Stimulated activated naive B cell treated with anti-CD40 and anti-IgM and Interleukin-4, amounts not matched to agents 10 μg/mL and 1 μg/mL and 100 μg/mL, for 72 hours (primary cell): ENCODE measurements at regions not wholly inside any gene's neighbourhood (a gene's known extent, or its start where the extent isn't known, plus 50 kb on each side); places are given as distances from the start of the nearest gene placed in this dataset.
"Not testable (repeated sequence)": the region's sequence is repeated elsewhere in the genome, so short reads cannot be mapped to it uniquely, and the experiment has no call there.

Experiments
- ATAC-seq, 2 donors: fragments of 150-1000 bp; cut with Tn5 transposase; replicated peaks; 2 replicates each; pipeline ENCODE4 v1.10.0; 2021; ENCODE audit warnings: moderate library complexity in 1 of 2
- DNase-seq: peaks from one replicate; pipeline ENCODE4 v3.0.0; 2021
- H3K27ac Mint-ChIP-seq: one replicate; pipeline ENCODE4 v1.8.0; 2022; ENCODE audit warnings: mild to moderate bottlenecking, mixed read lengths
- H3K27me3 Mint-ChIP-seq, 2 donors: one replicate each; pipeline ENCODE4 v1.8.0; 2022; ENCODE audit warnings: mixed read lengths in 2 of 2
- H3K36me3 Mint-ChIP-seq, 2 donors: one replicate each; pipeline ENCODE4 v1.8.0; 2022; ENCODE audit warnings: mixed read lengths in 2 of 2, mild to moderate bottlenecking in 1 of 2
- H3K4me1 Mint-ChIP-seq, 2 donors: one replicate each; pipeline ENCODE4 v1.8.0; 2022; ENCODE audit warnings: mixed read lengths in 2 of 2, mild to moderate bottlenecking in 1 of 2
- H3K4me3 Mint-ChIP-seq, 2 donors: one replicate each; pipeline ENCODE4 v1.8.0; 2022; ENCODE audit warnings: mild to moderate bottlenecking in 2 of 2, mixed read lengths in 2 of 2, moderate library complexity in 1 of 2
- H3K9me3 Mint-ChIP-seq, 2 donors: one replicate each; pipeline ENCODE4 v1.8.0; 2022; ENCODE audit warnings: mixed read lengths in 2 of 2, mild to moderate bottlenecking in 1 of 2

DNA sequence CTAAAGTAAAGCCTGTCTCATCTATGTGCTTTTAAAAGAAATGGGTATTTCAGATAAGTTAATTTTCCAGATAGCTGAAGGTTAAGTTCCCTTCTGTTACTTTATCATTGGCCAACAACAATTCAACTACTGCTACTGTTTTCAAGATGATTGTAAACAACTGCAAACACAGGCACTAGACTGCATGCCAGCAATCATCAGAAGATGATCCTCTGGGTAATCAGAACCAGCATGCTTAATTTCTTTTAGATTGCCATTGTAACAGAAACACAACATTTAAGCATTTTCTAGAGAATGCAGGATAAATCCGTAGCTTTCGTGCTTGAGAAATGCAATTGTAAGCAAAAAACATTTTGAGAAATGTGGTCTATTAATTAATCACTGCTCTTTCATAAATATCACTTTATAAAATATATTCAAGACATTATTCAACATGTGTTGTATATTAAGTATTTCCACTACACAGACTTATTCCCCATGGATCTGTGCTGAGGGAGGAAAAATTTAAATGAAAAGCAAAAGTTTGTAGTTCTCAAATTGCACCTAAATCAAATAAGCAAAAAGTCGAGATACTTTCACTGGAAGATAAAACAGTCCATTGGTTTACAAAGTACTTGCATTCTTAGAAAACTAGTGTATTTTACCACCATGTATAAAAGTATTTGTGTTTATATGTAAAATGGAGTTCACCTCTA lies 133.7 kb downstream of the ATL2 start:
- Mint-ChIP-seq H3K27ac (no peak overlapping the region), H3K27me3 (peaks cover 0 to 5% of the 10 kb centered on the region in 2 donors), H3K4me1 (no peaks in the 10 kb centered on the region), H3K36me3 (no peaks in the 10 kb centered on the region), H3K9me3 (no peaks in the 10 kb centered on the region), H3K4me3 (no peak overlapping the region)
- DNase-seq: no peak
- no peak for ATAC-seq

DNA sequence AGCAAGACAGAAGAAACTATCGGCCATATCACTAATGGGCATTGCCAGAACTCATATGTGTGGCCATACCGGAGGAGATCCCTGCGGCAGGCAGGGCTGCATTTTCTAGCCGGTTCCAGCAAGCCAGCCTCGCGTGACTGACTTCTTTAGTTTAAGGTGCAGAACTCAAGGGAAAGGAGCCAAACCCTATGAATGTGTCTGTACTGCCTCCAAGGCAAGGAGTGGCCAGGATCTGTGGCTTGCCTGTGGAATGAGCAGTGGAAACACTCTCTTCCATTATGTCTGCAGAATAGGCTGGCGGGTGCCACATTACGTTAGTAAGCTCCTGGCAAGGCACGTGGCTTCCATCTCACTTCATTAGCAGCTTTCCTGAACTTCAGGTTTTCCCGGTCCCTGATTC lies 137.6 kb downstream of the ATL2 start:
- Mint-ChIP-seq H3K4me1 (no peaks in the 10 kb centered on the region), H3K27me3 (peaks cover 5 to 10% of the 10 kb centered on the region in 2 donors)
- DNase-seq: no peak

DNA sequence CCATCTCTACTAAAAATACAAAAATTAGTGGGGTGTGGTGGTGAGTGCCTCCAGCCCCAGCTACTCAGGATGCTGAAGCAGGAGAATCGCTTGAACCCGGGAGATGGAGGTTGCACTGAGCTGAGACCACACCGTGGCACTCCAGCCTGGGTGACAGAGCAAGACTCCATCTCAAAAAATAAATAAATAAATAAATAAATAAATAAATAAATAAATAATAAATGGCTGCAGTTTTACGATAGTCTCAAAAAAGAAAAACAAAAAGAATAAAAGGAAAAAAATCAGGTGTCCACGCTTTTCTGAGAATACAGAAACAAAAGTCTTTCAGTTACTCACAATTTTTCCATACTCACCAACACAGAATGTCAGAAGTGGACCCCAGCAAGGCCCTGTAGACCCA lies 138.4 kb downstream of the ATL2 start:
- not testable (repeated sequence) for H3K27ac Mint-ChIP-seq, DNase-seq, H3K9me3 Mint-ChIP-seq, H3K36me3 Mint-ChIP-seq, H3K4me3 Mint-ChIP-seq, H3K4me1 Mint-ChIP-seq, ATAC-seq
- H3K27me3 Mint-ChIP-seq: peaks cover 13 to 18% of the 10 kb centered on the region in 2 donors

More for the DNA sequence above, 137.6 kb downstream of the ATL2 start:
- H3K36me3 Mint-ChIP-seq: no peaks in the 10 kb centered on the region
- no peak overlapping the region for H3K27ac Mint-ChIP-seq
- H3K4me3 Mint-ChIP-seq: no peak overlapping the region
- no peak for ATAC-seq
- peaks cover under 1 to 2% of the 10 kb centered on the region in 2 donors for H3K9me3 Mint-ChIP-seq

DNA sequence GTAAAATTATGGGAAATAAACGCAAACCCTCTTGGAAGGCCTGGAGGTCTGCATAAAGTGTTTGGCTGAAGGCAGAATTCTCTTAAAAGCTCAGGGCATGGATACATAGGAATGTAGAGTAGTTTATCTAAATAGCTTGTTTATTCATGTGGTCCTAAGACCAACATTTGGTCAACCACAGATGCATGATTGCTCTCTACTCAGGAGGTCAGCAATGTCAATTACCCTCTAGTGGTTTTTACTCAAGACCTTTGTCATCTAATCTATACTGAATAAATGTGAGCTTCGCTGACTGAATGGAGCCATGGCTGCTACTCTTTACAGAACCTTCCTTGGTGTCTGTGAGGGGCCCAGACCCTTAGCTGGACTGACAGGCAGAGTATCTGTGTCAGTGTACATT lies 139.8 kb downstream of the ATL2 start:
- no peaks in the 10 kb centered on the region for H3K36me3 Mint-ChIP-seq
- DNase-seq (no peak), ATAC-seq (no peak)
- no peak overlapping the region for H3K27ac Mint-ChIP-seq
- peaks cover 14 to 21% of the 10 kb centered on the region in 2 donors for H3K27me3 Mint-ChIP-seq
- no peak overlapping the region for H3K4me3 Mint-ChIP-seq
- peaks cover 2 to 4% of the 10 kb centered on the region in 2 donors for H3K9me3 Mint-ChIP-seq
- H3K4me1 Mint-ChIP-seq: no peaks in the 10 kb centered on the region

DNA sequence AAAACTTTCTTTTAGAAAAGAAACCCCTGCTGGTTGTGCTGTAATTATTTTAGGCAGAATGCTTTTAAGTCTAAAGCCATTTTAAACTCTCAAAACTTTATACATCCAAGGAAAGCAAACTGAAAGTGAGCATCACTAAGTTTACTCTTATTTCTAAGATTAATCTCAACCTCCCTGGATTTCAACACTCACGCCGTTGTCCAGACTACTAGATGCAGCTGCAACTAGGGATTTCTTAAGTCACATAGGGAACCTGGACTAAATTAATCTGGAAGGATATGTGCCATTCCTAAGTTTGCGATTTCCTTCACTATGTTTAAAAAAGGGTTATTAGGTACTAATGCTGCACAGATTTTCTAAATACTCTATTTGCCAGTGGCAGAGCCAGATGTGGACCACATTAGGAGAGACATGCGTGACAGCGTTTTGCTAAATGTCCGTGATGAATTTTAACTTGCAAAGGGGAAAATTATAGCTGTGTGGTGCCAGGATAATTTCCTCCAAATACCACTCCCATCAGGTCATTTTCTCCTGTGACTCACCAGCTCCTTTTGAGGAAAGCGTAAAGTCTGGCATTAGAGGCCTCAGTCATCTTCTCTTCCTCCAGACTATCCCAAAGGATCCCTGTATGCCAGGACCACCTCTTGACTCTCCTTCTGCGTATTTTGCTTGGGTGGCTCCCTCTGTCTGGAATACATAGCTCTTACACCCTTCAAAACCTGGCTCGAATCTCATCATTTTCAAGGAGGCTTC lies 143.7 kb downstream of the ATL2 start:
- H3K4me1 Mint-ChIP-seq: peaks cover 0 to 1% of the 10 kb centered on the region in 2 donors

DNA sequence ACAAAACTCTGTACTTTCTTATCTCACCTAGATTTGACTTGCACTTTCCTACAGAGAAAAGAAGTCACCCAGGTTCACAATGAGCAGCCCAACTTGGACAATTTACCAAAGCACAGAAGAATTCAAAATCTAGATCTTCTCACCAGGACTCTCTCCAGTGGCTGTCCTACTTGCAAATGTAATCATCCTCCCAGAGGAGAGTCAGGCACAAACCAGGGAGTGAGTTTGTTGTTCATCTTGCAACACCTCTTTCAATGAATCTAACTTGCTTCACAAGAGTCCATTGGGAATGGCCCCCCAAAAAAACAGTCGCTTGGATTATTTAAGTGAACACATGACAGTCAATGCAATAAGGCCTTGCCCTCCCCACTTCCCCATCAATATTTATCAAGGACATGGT lies 144.6 kb downstream of the ATL2 start:
- Mint-ChIP-seq H3K27me3 (peaks cover 25 to 29% of the 10 kb centered on the region in 2 donors), H3K9me3 (peaks cover 4% of the 10 kb centered on the region in 2 donors), H3K36me3 (no peaks in the 10 kb centered on the region), H3K4me1 (peaks cover 0 to 1% of the 10 kb centered on the region in 2 donors), H3K27ac (no peak overlapping the region), H3K4me3 (no peak overlapping the region)
- DNase-seq (no peak), ATAC-seq (no peak)

More for the DNA sequence above, 143.7 kb downstream of the ATL2 start:
- DNase-seq (no peak), ATAC-seq (no peak)
- no peak overlapping the region for H3K27ac Mint-ChIP-seq
- peaks cover 25 to 28% of the 10 kb centered on the region in 2 donors for H3K27me3 Mint-ChIP-seq
- H3K9me3 Mint-ChIP-seq: peaks cover 4% of the 10 kb centered on the region in 2 donors
- H3K36me3 Mint-ChIP-seq: no peaks in the 10 kb centered on the region
- H3K4me3 Mint-ChIP-seq: no peak overlapping the region

DNA sequence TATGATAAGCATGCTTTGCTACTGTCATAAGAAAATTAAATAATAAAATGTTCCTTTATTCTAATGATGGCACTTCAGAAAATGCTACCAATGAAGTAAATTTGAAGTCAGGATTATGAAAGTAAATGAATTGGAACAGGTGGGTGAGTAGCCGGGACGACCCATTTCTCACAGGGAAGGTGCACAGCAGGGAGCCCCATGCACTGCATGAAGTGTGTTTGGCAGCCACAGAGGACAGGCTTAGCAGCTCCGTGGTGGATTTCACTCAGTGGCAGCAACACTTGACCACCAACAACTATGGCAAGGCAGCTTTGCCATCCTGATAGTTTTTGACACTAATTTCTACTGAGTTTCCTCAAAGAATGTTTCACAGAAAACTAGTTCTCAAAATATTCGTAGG lies 146.3 kb downstream of the ATL2 start:
- ATAC-seq (no peak), DNase-seq (no peak)
- Mint-ChIP-seq H3K27ac (no peak overlapping the region), H3K36me3 (no peaks in the 10 kb centered on the region), H3K27me3 (peaks cover 28 to 39% of the 10 kb centered on the region in 2 donors), H3K4me1 (peaks cover 0 to 1% of the 10 kb centered on the region in 2 donors), H3K4me3 (no peak overlapping the region), H3K9me3 (peaks cover 4% of the 10 kb centered on the region in 2 donors)

DNA sequence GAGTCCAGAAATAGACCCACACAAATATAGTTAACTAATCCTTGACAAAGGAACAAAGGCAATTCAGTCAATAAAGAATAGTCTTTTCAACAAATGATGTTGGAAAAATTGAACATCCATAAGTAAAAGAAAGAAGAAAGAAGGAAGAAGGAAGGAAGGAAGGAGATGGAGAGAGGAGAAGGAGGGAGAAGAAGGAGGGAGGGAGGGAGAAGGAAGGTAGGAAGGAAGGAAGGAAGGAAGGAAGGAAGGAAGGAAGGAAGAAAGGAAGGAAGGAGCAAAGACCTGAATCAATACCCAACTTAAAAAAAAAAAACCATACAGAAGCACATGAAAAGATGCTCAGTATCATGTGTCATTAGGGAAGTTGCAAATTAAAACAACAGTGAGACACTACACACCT lies 148.3 kb downstream of the ATL2 start:
- H3K4me1 Mint-ChIP-seq: peaks cover 0 to 1% of the 10 kb centered on the region in 2 donors
- H3K36me3 Mint-ChIP-seq: no peaks in the 10 kb centered on the region
- H3K9me3 Mint-ChIP-seq: peaks cover 0 to 2% of the 10 kb centered on the region in 2 donors
- no peak overlapping the region for H3K27ac Mint-ChIP-seq
- DNase-seq (no peak), ATAC-seq (no peak)
- no peak overlapping the region for H3K4me3 Mint-ChIP-seq
- peaks cover 32 to 42% of the 10 kb centered on the region in 2 donors for H3K27me3 Mint-ChIP-seq

DNA sequence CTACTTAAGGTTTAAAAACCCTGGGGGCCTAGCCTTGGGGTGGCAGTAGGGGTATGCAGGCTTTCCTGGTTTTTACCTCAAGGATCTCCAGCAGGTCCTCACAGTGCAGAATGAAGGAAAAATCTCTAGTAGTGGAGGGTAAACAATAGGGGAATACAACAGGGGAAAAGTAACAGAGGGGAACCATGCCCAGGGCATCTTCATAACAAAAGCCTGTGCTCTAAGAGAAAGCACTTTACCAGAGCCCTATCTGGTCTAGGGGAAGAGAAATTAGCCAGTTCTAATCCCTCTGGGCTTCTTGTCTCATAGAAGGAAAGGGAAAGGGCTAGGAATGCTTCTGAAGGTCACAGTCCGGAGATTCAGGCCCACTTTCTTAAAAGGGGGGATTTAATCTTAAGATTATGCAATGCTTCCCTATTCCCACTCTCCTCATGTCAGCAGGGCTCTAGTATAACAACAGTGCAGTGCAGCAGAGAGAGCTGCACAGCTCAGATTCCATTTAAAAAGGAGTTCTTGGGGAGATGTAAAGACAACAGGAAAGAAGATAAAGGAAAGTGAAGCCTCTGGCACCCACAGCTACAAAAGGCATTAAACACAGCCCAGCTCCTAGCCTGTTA lies 149.0 kb upstream of the CYP1B1 start:
- no peak overlapping the region for H3K27ac Mint-ChIP-seq
- no peak for DNase-seq
- peaks cover 35 to 40% of the 10 kb centered on the region in 2 donors for H3K27me3 Mint-ChIP-seq
- no peaks in the 10 kb centered on the region for H3K4me1 Mint-ChIP-seq
- no peaks in the 10 kb centered on the region for H3K36me3 Mint-ChIP-seq
- peaks cover 0 to 2% of the 10 kb centered on the region in 2 donors for H3K9me3 Mint-ChIP-seq
- H3K4me3 Mint-ChIP-seq: no peak overlapping the region
- ATAC-seq: no peak

DNA sequence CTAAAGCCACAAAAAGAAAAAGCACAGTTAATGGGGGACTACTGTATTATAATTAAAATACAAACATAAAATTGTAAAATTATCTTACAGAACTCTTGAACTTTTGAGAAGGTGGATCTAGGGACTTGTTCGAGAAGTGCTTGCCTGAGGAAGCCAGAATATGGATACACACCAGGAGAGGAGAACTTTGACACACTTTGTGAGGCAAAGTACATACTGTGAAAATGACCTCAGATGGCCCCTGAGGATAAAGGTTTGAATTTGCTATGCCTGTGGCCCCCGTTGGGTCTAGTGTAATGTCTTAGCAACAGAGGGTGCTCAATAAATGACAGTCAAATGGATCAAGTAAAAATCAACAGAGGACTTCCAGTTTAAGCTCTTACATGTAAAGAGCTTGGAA lies 148.2 kb upstream of the CYP1B1 start:
- Mint-ChIP-seq H3K9me3 (peaks cover under 1 to 2% of the 10 kb centered on the region in 2 donors), H3K36me3 (no peaks in the 10 kb centered on the region)

DNA sequence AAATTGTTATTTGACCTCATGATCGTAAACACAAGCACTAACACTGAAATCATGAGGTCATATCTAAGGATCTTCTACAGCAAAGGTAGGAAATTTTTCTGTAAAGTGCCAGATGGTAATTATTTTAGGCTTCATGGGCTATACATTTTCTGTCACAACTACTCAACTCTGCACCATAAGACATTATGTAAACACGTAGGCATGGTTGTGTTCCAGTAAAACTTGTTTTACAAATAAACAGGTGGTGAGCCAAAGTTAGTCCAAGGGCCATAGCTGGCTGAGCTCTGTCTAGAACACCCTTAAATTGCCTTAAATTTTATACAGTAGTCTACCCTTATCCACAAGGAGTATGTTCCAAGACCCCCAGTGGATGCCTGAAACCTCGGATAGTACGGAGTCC lies 147.3 kb upstream of the CYP1B1 start:
- ATAC-seq: no peak
- DNase-seq: no peak
- Mint-ChIP-seq H3K4me1 (no peaks in the 10 kb centered on the region), H3K9me3 (peaks cover 2 to 3% of the 10 kb centered on the region in 2 donors), H3K27me3 (peaks cover 36 to 44% of the 10 kb centered on the region in 2 donors), H3K27ac (no peak overlapping the region), H3K4me3 (no peak overlapping the region), H3K36me3 (no peaks in the 10 kb centered on the region)

More for the DNA sequence above, 148.2 kb upstream of the CYP1B1 start:
- DNase-seq (no peak), ATAC-seq (no peak)
- Mint-ChIP-seq H3K4me3 (no peak overlapping the region), H3K4me1 (no peaks in the 10 kb centered on the region), H3K27ac (no peak overlapping the region), H3K27me3 (peaks cover 37 to 41% of the 10 kb centered on the region in 2 donors)

DNA sequence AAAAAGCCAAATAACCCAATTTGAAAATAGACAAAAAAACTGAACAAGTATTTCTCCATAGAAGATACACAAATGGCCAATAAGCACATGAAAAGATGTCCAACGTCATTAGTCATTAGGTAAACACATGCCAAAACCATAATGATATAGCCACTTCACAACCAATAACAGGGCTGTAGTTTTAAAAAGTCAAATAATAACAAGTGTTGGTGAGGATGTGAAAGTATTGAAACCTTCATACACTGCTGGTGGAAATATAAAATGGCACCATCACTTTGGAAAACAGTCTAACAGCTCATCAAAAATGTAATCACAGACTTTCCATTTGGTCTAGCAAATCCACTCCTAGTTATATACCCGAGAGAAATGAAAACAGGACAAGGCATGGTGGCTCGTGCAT lies 144.2 kb upstream of the CYP1B1 start:
- Mint-ChIP-seq H3K4me1 (no peaks in the 10 kb centered on the region), H3K27ac (no peak overlapping the region), H3K4me3 (no peak overlapping the region), H3K9me3 (peaks cover 2 to 3% of the 10 kb centered on the region in 2 donors), H3K27me3 (peaks cover 46 to 50% of the 10 kb centered on the region in 2 donors), H3K36me3 (no peaks in the 10 kb centered on the region)
- DNase-seq (no peak), ATAC-seq (no peak)

DNA sequence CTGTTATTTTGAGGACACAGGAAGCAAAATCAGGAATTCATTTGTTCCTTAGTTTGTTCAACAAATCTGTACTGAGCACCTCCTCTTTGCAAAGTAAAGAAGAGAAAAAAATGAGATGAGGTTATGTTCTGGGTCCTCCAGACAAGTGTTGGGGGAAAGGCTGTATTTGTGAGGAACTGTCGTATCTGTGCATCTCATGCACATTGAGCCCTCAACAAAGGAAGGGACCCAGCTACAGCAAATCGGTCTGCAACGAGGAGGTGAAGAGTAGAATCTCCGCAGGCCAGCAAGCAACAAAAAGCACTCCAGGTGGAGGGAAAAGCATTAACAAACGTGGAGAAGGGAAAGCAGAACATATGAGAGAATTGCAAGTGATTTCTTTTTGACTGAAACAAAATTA lies 143.0 kb upstream of the CYP1B1 start:
- Mint-ChIP-seq H3K27me3 (peaks cover 36 to 39% of the 10 kb centered on the region in 2 donors), H3K27ac (no peak overlapping the region), H3K4me3 (no peak overlapping the region), H3K4me1 (no peaks in the 10 kb centered on the region), H3K9me3 (peaks cover 2 to 3% of the 10 kb centered on the region in 2 donors), H3K36me3 (no peaks in the 10 kb centered on the region)
- DNase-seq: no peak
- no peak for ATAC-seq

DNA sequence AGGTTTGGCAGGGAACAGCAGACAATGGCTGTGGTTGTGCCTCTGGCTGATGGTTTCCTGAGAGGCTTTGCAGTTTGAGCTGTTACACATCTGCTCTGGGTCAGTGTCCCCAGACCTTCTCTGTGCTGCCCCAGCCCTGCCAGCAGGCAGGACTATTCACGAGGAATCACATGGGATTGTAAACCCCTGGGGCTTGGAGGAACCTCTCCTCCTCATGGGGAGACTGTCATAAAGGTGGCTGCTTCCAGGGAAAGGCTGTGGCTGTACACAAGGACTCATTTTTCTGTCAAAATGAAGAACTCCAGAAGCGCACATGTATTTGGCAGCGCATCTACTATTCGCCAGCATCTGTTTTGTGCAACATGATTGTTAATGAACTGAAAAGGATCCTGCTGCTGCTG lies 142.6 kb upstream of the CYP1B1 start:
- Mint-ChIP-seq H3K4me1 (peaks cover 0 to 2% of the 10 kb centered on the region in 2 donors), H3K9me3 (peaks cover 2 to 3% of the 10 kb centered on the region in 2 donors), H3K27me3 (peaks cover 35 to 36% of the 10 kb centered on the region in 2 donors), H3K27ac (no peak overlapping the region), H3K4me3 (no peak overlapping the region), H3K36me3 (no peaks in the 10 kb centered on the region)
- ATAC-seq (no peak), DNase-seq (no peak)
